HG03039 (cell line): ENCODE measurements at regions not wholly inside any gene's neighbourhood (a gene's known extent, or its start where the extent isn't known, plus 50 kb on each side); places are given as distances from the start of the nearest gene placed in this dataset.

Experiments
- ATAC-seq: cut with Tn5 transposase; IDR thresholded peaks from one replicate; pipeline ENCODE4 v1.9.1; 2021; ENCODE audit warnings: mild to moderate bottlenecking, moderate library complexity; ENCODE audit not compliant: unreplicated experiment

DNA sequence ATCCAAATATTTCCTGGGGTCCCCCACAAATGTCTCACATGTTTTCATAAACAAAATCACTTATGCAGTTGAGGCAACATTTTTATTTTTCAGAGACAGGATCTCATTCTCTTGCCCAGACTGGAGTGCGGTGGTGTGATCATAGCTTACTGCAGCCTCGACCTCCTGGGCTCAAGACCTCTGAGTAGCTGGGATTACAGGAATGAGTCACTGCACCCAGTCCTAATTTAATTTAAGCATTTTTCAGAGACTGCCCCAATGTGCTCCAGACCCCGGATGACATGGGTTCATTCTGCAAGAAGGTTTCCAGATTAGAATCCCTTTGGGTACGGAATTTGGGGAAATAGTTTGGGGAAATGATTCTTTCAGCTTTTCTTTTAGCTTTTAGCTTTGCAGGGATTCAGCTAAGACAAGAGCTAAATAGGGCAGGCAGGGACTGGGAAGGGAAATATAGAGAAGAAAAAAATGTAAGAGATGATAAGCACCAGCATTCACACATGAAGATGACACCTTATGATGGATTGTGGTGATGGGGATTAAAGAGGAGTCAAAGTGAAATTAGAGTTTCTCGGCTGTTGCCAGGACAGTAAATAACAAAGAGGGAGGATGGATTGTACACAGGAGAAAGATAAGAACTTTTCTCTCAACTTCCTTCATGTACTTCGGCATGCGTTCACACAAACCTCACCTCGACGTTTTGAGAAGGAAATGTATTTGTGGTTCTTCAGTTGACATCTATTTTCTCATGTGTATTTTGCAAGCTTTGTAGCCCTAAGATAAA is 169.4 kb upstream of the TAB2 start:
- ATAC-seq: no peak

DNA sequence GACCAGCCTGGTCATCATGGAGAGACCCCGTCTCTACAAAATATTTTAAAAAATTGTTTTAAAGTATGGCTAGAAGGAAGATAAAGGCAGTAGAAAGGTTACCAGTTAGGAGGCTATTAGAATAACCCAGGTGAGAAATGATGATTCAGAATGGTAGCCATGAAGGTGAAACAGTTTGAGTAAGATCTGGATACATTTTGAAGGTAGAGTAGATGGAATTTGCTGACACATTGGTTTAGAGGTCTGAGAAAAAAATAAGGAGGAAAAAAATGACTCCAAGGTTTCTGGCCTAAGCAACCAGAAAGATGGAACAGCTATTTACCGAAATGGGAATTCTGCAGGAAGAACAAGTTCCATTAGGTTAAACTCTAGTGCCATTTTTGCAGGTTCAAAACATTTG is 167.9 kb upstream of the TAB2 start:
- no peak for ATAC-seq

DNA sequence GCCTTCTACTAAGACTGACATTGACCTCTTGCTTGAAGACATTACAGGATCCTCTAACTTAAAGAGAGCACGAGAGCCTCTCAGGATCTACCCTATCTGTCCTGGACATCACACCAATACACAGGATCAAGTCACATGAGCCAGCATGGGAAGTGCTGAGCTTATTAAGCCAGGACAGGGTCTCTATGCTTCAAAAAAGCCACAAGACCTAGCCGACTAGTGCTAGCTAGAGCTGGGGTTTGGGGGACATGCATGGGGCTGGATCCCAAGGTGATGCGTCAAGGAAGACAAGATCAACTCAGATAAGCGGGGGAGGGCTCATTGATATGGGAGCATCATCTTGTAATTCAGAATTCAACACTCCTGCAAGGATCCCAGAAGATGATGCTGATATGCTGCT is 167.2 kb upstream of the TAB2 start:
- ATAC-seq: no peak

DNA sequence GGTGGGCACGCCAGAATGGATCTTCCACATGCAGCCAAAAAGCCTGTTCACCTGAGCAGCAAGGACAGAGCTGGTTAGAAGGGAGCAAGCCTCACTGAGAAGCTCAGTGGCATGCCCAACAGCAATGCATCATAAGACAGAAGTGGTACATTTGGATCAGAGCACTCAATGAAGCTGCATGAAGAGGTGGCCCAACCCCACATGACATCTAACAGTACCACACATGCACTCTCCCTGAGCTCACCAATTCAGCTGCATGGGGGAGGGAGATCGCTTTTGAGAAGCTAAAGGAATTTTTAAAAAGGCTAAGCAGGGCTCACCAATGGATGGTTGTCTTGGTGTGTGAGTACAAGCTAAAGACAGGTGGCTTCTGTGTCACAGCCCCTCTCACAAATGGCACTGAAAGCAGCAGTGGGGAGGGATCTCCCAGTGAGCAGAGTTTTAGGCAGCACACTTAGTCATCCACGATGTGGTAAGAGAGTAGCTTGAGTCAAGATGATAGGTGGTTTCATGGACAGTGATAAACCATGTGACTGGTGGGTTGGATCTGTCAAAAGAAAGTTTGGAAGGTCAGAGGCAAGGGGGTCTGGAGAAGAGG is 166.6 kb upstream of the TAB2 start:
- ATAC-seq: no peak

DNA sequence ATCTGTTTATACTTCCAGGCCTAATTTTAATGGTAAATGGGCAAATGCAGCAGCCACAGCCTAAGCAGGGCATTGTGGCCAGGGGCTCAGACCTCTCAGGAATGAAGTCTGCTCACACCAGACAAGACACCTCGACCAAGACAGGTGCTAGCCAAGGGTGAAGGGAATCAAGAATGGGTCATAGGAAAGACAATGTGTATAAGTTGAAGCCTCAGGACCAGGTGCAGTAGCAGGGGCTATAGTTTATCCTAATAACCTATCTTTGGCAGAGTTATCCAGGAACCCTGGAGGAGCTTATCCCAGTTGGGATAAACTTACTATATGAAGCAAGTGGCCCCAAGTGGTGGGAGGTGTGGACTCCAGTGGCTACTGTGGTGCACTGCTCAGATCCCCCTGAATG is 165.0 kb upstream of the TAB2 start:
- ATAC-seq: no peak

DNA sequence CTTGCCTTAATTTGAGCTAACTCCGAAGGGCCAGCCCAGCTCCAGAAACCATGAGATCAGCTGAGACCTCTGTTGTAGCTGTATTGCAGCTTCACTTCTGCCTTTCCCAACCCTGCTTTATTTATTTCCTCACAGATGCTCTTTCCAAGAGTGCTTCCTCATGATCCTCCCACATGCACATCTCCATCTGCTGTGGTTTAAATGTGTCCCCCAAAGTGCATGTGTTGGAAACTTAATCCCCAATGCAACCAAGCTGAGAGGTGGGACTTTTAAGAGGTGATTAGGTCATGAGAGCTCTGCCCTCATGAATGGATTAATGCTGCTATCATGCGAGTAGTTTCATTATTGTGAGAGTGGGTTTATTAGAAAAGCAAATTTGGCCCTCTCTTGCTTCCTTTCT is 164.4 kb upstream of the TAB2 start:
- no peak for ATAC-seq

DNA sequence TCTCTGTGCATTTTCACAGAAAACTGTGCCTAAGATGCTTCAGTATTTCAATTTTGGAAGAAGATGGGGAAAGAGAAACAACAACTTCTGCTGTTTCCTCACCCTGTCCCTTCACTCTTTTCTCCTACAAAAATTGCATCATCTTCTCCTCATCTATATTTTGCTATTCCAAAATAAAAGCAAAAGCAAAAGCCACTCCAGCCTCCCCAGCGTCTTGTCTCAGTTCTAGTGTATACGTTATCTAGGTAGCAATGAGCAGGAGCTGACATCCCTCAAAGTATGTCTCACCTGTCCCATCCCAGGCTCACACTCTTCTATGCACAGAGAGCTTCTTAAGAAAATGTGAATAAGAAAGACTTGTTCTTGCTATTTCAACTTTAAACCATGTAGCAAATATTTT is 163.8 kb upstream of the TAB2 start:
- ATAC-seq: no peak

DNA sequence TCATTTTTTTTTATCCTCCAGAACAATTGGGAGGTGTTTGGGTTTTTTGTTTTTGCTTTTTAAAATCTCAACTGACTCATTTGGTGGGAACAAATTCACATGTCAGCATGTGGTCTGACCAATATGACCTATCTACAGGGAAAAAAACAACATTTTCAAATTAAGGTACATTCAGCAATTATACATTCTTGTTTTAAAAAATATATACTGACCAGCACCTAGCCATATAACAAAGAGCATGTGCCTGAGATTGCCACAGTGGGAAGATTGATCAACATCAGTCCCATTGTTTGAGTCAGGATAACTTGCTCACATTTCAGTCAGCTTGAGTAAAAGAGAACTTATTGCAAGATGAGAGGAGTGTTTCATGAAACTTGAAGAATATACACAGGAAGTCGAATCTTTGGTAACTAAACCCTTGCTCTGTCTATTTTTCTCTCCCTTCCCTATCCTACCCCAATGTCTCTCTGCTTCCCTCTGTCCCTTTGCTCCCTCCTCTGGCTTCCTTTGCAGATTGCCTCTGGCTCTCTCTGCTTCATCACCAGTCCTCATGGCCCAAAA is 163.2 kb upstream of the TAB2 start:
- no peak for ATAC-seq

DNA sequence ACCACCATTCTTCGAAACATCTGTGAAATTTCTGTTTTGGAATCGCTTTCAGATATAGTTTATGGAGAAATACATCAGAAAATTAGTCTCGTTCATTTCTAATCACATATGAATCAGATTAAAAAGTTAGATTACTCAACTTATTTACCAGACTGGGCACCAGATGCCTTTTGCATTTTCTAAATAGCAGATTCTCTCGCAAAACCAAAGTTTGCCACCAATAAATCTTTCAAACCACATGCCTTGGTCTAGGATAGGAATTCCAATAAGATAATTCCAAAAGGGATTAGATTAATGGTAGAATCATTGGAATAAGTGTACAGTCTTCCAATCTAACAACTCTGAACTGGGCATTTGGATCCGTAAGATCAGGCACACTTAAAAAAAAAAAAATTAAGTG is 160.4 kb upstream of the TAB2 start:
- ATAC-seq: no peak

DNA sequence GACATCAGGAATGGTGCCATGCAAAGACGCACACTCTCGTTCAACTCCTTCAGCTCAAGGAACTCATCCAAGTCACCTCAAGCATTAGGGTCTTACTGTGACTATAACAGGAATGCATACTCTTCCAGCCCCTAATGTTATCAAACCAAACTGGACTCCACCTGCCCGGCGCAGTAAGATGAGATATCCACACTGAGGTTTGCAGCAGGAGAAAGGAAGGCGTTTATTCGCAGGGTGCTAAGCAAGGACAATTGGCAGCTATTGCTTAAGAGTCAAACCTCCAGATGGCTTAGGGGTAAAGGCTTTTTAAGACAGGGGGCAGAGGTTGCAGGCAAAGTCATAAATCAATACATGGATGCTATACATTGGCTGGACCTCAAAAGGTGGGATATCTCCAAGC is 159.4 kb upstream of the TAB2 start:
- ATAC-seq: no peak

DNA sequence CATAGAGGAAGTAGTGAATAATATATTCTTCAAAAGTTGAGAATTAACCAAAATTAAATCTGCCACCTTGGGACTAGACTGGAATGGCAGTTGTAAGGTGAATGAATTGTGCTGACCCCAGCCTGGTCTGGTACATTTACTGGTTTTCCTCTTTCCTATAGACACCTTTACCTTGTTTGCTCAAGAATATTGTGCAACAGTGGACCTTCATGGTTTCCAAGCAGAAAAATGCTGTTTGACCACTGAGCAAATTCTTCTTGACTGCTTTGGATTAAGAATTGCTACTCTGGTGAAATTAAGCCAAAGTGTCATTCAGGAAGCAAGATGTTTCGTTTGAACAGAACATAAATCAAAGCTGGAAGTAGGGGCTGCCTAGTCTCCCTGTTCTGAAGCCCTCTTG is 156.6 kb upstream of the TAB2 start:
- no peak for ATAC-seq

DNA sequence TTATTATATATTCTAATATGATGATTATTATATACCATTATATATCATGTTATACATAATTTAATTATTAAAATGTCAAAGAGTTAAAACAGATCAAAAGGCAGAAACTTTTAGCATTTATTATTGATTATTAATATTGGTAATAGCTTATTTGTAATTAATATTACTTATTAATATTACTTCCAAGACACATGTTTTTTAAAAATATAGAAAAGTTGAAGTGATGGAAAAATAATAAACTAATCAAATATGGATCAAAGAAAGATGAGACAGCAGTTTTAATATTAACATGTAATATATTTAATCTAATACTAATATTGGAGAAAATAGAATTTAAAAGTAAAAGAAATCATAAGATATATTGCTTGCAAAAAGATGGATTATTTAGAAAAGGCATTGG is 154.6 kb upstream of the TAB2 start:
- ATAC-seq: no peak

DNA sequence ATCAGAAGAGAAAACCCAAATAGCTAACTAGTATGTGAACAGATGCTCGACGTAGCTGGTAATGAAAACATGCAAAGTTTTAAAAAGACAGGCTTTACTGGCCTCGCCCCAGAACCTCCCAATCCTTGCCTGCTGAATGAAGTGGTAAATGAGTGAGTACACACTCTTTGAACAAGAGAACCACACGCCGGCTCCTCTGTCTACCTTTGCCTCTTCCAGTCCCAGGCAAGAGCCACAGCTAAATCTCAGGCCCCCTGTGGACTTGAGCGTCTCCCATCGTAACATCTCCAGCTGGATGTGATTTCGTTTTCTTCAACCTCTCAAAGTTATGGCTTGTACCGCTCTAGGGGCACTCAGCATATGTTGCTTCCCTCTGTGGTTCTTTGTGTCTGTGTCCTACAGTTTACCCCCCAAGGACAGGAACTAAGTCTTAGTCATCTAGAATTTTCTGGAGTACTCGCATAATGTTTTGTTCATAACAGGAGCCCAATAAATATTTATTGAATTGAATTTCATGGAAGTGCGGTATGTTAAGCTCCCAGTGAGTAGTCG is 153.2 kb upstream of the TAB2 start:
- ATAC-seq: no peak

DNA sequence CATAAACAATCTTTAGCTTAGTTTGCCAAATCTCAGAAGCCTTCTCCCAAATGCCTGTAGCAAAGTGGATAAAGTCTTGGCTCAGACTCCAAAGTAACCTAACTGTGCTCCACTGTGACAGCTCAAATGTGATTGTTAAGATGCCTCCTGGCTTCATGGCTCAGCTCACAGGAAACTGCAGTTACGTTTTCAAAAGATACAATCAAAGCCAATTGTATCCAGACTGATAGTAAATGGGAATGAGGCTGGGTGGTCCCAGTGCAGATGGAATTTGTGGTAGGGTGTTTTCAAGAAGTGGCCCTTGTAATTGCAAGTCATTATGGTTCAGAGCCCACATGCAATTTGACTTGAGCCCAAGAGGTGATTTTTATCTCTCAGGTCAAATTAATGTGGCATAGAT is 151.2 kb upstream of the TAB2 start:
- no peak for ATAC-seq

DNA sequence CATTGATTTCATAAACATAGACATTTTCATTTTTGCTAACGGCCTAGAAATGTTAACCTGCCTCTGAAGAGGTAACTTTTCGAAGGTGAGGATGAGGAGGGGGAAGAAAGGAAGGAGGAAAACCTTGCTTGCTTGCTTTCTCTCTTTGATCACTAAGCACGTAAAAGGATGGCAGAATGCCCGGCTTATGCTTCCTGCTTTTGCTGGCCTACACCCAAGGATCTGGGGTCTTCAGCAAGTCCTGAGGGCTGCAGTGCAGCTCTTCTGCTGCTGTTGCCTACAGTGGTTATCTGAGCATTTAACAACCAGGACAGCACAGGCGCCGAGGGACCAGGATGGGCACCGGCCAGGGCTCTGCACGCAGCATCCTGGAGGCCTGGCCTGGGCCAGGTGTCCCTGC is 150.8 kb upstream of the TAB2 start:
- no peak for ATAC-seq

DNA sequence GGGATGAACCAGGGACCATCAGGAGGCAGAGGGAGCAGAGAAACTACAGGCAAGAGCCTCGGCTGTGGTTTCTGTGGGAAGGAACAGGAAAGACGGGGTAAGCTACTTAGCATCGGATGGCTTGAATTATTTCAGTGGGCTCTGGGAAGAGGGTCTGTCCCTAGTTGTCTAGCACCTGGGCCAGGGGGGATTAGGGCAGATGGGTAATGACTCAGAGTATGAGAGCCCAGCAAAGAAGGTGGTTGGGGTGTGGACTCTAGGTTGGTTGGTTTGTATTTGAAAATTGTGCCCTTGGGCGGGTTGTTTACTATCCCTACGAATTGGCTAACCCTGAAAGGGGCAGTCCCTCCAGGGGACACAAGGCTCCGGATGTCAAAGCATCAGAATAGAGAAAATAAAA is 148.5 kb upstream of the TAB2 start:
- ATAC-seq: no peak

DNA sequence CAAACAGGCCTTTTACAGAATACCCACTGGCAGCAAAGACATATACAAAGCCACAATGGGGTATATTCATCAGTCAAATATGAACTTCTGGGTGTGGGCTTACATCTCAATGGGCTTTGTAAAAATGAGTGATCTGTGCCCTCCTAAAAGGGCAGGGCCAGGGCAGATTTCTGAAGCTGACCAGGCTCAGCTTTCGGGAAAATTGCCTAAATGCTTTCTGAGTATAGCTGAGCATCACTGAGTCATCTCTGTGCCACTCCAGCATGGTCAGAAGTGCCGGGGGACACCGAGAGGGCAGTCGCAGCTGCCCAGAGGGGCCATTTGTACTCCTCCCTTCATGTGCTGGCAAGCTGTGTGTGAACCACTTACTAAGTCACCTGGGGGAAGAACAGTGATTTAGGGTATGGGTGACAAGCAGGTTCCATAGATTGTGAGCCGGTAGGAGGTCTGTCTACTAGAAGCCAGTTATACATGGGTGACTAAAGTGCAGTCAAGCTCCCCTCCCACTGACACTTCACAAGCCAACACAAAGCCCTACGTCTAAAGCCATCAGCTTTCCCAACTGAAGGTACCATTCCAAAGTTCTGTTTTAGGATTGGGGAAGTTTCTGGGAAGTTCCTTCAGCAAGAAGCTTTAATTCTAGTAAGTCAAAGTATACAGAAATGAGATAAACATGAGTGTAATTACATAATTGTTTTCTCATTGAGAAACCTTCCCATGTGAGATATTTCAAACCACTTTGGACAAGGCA is 147.6 kb upstream of the TAB2 start:
- no peak for ATAC-seq

DNA sequence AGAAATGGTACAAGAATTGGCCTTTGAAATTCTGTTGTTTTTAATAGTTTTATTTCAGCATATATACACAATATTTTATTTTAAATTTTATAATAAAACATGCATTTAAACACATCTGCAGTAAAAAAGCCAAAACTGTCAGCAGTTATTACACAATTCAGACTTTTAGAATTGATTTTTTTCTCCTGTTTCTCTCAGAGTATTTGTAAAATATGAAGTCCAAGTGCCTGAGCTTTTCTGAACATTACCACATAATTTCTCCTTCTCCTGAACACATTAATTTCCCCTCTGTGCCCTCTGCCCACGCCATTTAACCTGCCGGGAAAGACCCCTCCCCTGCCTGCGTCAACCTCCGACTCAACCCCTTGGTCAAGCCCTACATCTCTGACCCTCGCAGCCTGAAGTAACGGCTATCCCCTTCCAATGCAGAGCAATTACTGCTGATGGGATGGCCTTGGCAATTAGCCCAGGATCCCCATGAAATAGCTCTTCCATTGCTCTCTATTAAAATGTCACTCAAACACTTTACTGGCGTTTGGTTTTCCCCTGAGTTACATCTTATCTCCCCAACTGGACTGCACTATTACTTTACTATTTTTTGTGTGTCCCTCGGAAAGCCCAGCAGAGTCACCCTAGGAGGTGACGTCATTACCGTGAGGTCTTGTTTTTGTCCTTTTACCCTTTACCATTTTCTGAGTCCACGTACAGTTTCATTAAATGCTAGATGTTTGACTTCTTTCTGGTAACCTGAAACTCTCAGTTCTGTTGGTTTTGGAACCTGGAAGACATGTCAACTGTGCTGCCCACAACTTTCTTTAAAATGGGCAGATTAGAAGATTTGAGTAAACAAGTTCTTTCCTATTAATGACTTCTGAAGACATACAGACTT is 146.7 kb upstream of the TAB2 start:
- no peak for ATAC-seq

DNA sequence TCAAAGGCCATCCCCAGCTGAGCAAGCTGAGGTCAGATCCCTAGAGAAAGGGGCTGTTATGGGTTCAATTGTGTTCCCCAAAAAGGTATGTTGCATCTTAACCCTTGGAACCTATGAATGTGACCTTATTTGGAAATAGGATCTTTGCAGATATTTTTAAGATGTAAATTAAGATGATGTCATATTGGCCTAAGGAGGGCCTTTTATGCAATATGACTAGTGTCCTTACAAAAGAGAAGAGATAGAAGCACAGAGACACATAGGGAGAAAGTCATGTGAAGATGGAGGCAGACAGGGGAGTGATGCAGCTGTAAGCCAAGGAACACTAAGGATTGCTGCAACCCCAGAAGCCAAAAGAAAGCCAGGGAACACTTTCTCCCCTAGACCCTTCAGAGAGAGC is 144.3 kb upstream of the TAB2 start:
- ATAC-seq: no peak

DNA sequence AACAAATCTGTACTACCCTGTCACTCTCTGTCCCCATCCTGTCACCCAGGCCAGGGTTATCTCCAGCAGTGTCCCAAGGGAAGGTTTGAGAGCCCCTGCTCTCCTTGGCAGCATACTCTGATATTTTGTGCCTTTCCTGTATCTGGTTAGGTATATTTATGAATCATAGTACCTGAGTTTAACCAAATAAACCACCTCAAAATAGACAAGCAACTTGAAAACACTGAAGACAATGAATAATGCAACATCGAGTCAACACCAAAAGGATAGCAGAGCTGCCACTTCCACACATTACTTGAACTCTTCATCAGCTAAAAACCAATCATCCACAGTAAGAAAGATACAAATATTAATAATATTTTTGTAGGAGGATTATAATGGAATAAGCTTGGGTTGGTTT is 142.6 kb upstream of the TAB2 start:
- ATAC-seq: no peak
